Activated CD4-positive, alpha-beta T cell treated with anti-CD3 and anti-CD28 coated beads for 48 hours (primary cell): ENCODE measurements at regions not wholly inside any gene's neighbourhood (a gene's known extent, or its start where the extent isn't known, plus 50 kb on each side); places are given as distances from the start of the nearest gene placed in this dataset.

Experiments used
- DNase-seq: peaks from one replicate; pipeline ENCODE4 v3.0.0-alpha.2; 2020

GRCh38 chr20:48096957-48097890 lies 311.9 kb upstream of the SULF2 start:
- DNase-seq: no peak

GRCh38 chr20:48096212-48096875 lies 311.1 kb upstream of the SULF2 start:
- no peak for DNase-seq

- no peak for DNase-seq
Measured at GRCh38 chr20:48094944-48095343, 309.7 kb upstream of the SULF2 start.

GRCh38 chr20:48094196-48094749 lies 309.0 kb upstream of the SULF2 start:
- no peak for DNase-seq

- no peak for DNase-seq
Measured at GRCh38 chr20:48092596-48093280, 307.5 kb upstream of the SULF2 start.

- no peak for DNase-seq
Measured at GRCh38 chr20:48090784-48091183, 305.5 kb upstream of the SULF2 start.

GRCh38 chr20:48090314-48090713 lies 305.0 kb upstream of the SULF2 start:
- no peak for DNase-seq

GRCh38 chr20:48080583-48080982 lies 295.3 kb upstream of the SULF2 start:
- no peak for DNase-seq

- no peak for DNase-seq
Measured at GRCh38 chr20:48079028-48079427, 293.7 kb upstream of the SULF2 start.

- no peak for DNase-seq
Measured at GRCh38 chr20:48076747-48077146, 291.5 kb upstream of the SULF2 start.

GRCh38 chr20:48076247-48076646 lies 291.0 kb upstream of the SULF2 start:
- no peak for DNase-seq

GRCh38 chr20:48075591-48076174 lies 290.4 kb upstream of the SULF2 start:
- DNase-seq: no peak

GRCh38 chr20:48070991-48071652 lies 285.8 kb upstream of the SULF2 start:
- DNase-seq: no peak

GRCh38 chr20:48069596-48069995 lies 284.3 kb upstream of the SULF2 start:
- no peak for DNase-seq

- DNase-seq: no peak
Measured at GRCh38 chr20:48066851-48067250, 281.6 kb upstream of the SULF2 start.

- DNase-seq: no peak
Measured at GRCh38 chr20:48066246-48066645, 281.0 kb upstream of the SULF2 start.

GRCh38 chr20:48065833-48066232 lies 280.6 kb upstream of the SULF2 start:
- no peak for DNase-seq

- DNase-seq: no peak
Measured at GRCh38 chr20:48064929-48065328, 279.6 kb upstream of the SULF2 start.

- no peak for DNase-seq
Measured at GRCh38 chr20:48060841-48061720, 275.8 kb upstream of the SULF2 start.

- DNase-seq: no peak
Measured at GRCh38 chr20:48058611-48059559, 273.6 kb upstream of the SULF2 start.
